Cardiac fibroblast (primary cell): ENCODE measurements at regions not wholly inside any gene's neighbourhood (a gene's known extent, or its start where the extent isn't known, plus 50 kb on each side); places are given as distances from the start of the nearest gene placed in this dataset.
"Not testable (repeated sequence)": the region's sequence is repeated elsewhere in the genome, so short reads cannot be mapped to it uniquely, and the experiment has no call there.

Experiments used
- DNase-seq, 2 donors: peaks; one replicate each; pipeline versions ENCODE4 v3.0.0 to v3.0.0-alpha.2; 2010; ENCODE audit warnings: low read depth in 2 of 2
- H3K4me3 ChIP-seq, 2 donors: replicated peaks in 1 of 2; 1 replicate in 1 of 2; 2 replicates in 1 of 2; pipeline ENCODE4 v1.5.1; 2011; ENCODE audit warnings: low read depth in 2 of 2, low read length in 2 of 2, mild to moderate bottlenecking in 2 of 2, moderate library complexity in 1 of 2
- TF ChIP-seq, protein P1 (sequence below): IDR thresholded peaks from one replicate; pipeline ENCODE4 v1.5.1; 2011; ENCODE audit warnings: low read depth, mild to moderate bottlenecking, low read length, inconsistent platforms

DNA sequence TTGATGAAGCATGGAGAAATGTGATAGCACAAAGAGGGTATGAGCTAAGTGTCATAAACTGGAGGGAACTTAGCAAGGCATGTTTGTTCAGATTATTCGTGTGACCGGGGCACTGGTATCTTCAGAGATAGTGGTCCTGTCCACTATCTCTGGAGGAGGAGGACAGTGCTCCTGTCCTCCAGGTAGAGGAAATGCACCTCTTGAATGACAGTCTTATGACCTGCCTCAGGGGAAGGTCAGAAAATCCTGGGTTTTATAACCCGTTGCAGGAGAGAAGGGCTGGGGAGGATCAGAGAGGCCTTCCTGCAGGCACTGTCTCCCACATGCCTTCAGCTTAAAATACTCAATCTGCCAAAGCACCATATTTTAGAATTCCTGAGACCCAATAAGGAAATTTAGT, 213.5 kb upstream of the UBL3 start:
- TF ChIP-seq, protein P1, sequence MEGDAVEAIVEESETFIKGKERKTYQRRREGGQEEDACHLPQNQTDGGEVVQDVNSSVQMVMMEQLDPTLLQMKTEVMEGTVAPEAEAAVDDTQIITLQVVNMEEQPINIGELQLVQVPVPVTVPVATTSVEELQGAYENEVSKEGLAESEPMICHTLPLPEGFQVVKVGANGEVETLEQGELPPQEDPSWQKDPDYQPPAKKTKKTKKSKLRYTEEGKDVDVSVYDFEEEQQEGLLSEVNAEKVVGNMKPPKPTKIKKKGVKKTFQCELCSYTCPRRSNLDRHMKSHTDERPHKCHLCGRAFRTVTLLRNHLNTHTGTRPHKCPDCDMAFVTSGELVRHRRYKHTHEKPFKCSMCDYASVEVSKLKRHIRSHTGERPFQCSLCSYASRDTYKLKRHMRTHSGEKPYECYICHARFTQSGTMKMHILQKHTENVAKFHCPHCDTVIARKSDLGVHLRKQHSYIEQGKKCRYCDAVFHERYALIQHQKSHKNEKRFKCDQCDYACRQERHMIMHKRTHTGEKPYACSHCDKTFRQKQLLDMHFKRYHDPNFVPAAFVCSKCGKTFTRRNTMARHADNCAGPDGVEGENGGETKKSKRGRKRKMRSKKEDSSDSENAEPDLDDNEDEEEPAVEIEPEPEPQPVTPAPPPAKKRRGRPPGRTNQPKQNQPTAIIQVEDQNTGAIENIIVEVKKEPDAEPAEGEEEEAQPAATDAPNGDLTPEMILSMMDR = no peak
- no peak overlapping the region for H3K4me3 ChIP-seq
- no peak for DNase-seq

DNA sequence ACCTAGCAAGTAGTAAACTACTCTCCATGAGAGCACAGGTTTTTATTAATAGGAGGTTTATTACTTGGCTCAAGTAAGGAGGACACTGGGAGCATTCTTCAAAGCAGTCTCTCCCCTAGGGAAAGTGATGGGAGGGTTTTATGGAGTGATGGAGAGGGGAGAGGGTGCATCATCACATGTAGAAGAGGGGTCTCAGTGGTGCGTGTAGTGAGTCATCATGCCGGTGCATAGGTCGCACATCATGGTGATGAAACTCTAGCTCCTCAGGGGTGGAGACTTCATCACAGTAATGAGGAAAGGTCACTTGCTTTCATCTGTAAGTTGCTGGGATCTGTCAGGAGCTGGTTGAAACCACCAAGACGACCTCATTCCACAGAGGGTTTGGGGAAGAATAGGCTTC, 210.8 kb upstream of the UBL3 start:
- no peak overlapping the region for H3K4me3 ChIP-seq
- no peak for DNase-seq
- TF ChIP-seq, protein P1 = no peak

DNA sequence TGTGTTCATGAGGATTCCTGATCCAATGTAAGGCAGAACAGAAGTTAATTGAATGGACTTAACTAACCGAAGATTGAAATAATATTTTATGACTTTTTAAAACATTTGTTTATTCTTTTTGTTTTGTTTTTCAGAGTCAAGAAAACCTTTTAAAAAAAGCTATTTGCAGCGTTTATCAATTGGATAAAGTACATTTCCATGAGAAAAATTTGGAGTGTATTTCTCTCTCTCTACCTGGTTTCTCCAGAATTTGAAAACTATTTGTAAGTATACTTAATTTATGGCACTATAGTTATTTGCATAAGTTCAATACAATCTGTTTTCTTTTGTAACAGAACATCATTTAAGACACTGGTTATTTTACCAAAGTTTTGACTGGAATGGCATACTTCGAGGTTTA, 208.0 kb upstream of the UBL3 start:
- TF ChIP-seq, protein P1 = no peak
- DNase-seq = no peak
- no peak overlapping the region for H3K4me3 ChIP-seq

DNA sequence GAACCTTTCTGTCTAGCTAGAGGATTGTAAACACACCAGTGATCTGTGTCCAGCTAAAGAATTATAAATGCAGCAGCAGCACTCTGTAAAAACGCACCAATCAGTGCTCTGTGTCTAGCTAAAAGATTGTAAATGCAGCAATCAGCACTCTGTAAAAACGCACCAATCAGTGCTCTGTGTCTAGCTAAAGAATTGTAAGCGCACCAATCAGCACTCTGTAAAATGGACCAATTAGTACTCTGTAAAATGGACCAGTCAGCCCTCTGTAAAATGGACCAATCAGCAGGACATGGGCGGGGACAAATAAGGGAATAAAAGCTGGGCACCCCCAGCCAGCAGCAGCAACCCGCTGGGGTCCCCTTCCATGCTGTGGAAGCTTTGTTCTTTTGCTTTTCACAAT, 204.1 kb upstream of the UBL3 start:
- not testable (repeated sequence) for DNase-seq, H3K4me3 ChIP-seq

DNA sequence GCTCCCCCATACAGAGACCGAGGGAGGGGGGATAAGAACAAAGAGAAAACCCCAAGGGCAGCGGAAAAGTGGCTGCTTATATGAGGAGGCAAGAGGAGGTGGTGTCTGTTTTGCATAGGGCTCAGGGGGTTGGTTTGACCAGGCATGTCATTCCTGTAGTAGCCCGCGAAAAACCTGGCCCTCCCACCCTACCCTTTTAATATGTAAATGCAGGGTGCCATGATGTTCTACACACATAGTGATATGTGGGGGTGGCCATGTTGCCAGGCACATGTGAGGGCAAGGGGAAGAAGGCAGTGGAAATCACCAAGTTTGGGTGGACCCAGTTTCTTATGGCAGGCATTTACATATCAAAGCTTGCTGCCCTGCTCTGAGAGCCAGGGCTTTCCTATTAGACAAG, 203.5 kb upstream of the UBL3 start:
- TF ChIP-seq, protein P1 = no peak
- no peak for DNase-seq
- H3K4me3 ChIP-seq = no peak overlapping the region

DNA sequence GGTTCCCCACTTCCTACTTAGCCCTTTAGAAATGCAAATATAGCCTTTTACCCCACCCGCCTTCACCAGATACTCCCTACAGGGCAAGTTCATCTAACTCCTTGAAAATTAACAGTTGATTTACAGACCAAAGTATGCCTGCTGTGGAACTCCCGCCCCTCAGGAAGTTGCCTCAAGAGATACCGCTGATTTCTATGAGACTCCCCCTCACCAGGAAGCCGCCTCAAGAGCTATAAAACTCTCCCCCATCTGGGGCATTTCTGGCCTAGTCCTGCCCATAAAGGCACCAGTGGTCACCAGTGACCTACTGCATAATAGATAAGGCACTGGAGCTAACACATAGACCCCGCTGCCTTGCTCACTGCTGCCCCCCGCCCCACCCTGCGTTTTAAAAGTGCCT, 201.7 kb upstream of the UBL3 start:
- TF ChIP-seq, protein P1 = no peak
- no peak overlapping the region for H3K4me3 ChIP-seq
- no peak for DNase-seq

DNA sequence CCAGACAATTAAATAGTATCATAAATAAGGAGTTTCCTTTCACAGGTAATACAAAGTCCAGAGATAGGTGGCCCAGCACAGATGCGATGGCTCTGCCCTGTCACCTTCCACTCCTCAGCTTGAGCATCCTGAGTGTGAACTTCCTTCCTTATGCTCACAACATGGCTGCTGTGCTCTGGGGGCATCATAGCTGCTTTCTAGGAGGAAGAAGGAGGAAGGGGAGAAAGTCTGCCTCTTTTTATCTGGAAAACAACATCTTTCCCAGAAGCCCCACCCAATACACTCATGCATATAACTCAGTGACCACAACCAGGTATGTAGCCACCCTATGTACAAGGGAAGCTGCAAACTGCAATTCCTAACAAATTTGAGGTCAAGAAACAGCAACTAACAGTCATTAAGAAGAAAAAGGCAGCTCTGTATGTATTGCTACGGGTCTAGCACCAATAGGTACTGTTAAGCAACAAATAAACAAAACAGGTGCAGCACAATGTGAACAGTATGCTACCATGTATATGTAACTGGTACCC, 201.2 kb upstream of the UBL3 start:
- no peak for DNase-seq
- H3K4me3 ChIP-seq = no peak overlapping the region
- TF ChIP-seq, protein P1 = no peak
